ENCODE measurements at regions not wholly inside any gene's neighbourhood (a gene's known extent, or its start where the extent isn't known, plus 50 kb on each side); places are given as distances from the start of the nearest gene placed in this dataset.
"Not testable (repeated sequence)": the region's sequence is repeated elsewhere in the genome, so short reads cannot be mapped to it uniquely, and the experiment has no call there.

DNA sequence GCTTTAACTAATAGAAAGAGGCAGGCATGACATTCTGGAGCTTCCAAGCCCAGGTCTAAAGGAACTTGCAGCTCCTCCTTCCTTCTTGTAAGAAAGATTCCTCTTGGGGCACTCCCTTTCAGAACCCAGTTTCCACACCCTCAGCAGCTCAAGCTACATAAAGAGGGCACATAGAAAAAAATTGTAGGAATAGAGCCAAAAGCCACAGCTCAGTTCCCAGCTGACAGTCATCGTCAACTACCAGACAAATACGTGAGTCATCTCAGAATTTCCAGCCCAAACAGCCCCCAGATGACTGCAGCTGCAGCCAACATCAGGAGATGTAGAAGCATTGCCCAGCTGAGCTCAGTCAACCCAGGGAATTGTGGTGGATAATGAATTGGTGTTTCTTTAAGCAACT is 349.8 kb upstream of the ARID1B start:
- H3K4me1 Mint-ChIP-seq (ENCODE audit: low read depth, unreplicated experiment): no peaks in the 10 kb centered on the region
- no peak for DNase-seq
- peaks cover 3% of the 10 kb centered on the region for H3K27me3 Mint-ChIP-seq (ENCODE audit: unreplicated experiment)
- H3K4me3 Mint-ChIP-seq (ENCODE audit: unreplicated experiment): no peak overlapping the region
- peaks cover 9% of the 10 kb centered on the region for H3K36me3 Mint-ChIP-seq (ENCODE audit: unreplicated experiment)
- peaks cover 1% of the 10 kb centered on the region for H3K9me3 Mint-ChIP-seq (ENCODE audit: unreplicated experiment)
- TF ChIP-seq, protein P1, sequence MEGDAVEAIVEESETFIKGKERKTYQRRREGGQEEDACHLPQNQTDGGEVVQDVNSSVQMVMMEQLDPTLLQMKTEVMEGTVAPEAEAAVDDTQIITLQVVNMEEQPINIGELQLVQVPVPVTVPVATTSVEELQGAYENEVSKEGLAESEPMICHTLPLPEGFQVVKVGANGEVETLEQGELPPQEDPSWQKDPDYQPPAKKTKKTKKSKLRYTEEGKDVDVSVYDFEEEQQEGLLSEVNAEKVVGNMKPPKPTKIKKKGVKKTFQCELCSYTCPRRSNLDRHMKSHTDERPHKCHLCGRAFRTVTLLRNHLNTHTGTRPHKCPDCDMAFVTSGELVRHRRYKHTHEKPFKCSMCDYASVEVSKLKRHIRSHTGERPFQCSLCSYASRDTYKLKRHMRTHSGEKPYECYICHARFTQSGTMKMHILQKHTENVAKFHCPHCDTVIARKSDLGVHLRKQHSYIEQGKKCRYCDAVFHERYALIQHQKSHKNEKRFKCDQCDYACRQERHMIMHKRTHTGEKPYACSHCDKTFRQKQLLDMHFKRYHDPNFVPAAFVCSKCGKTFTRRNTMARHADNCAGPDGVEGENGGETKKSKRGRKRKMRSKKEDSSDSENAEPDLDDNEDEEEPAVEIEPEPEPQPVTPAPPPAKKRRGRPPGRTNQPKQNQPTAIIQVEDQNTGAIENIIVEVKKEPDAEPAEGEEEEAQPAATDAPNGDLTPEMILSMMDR (IDR thresholded peaks at IDR 0.05; ENCODE audit: partially characterized antibody, unreplicated experiment): no peak
- H3K27ac Mint-ChIP-seq (ENCODE audit: unreplicated experiment): no peak overlapping the region

DNA sequence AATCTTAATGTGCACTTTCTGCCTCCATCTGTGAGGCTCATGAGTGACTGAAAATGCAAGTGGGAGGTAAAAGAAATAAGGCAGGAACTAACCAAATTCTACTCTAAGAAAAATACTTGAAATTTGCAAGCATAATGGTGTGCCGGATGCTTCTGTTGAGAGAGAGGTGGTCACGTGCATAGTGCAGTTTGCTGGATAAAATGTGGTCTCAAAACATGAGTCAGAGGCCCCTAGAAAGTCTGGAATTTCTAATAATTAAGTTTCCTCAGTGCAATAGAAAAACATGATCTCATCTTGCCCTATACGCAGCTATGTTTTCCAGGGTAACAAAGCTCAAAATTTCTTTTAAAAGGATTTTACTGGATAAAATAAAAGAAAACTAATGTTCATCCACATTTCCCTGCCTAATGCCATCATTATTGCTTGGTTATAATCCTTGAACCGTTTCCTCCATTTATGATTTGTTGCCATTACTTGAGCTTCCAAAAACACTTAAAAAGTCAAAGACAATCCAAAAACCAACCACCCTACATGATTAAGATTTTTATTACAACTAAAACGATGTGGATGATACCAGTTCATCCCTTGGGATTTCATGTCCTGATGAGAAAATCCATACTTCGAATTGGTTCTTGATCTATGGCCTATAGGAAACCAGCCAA is 351.7 kb upstream of the ARID1B start:
- TF ChIP-seq, protein P1 (IDR thresholded peaks at IDR 0.05; ENCODE audit: partially characterized antibody, unreplicated experiment): no peak
- peaks cover 15% of the 10 kb centered on the region for H3K36me3 Mint-ChIP-seq (ENCODE audit: unreplicated experiment)
- no peak for DNase-seq
- no peak overlapping the region for H3K27ac Mint-ChIP-seq (ENCODE audit: unreplicated experiment)
- no peaks in the 10 kb centered on the region for H3K4me1 Mint-ChIP-seq (ENCODE audit: low read depth, unreplicated experiment)
- H3K4me3 Mint-ChIP-seq (ENCODE audit: unreplicated experiment): no peak overlapping the region
- H3K9me3 Mint-ChIP-seq (ENCODE audit: unreplicated experiment): peaks cover 1% of the 10 kb centered on the region
- H3K27me3 Mint-ChIP-seq (ENCODE audit: unreplicated experiment): peaks cover 3% of the 10 kb centered on the region

DNA sequence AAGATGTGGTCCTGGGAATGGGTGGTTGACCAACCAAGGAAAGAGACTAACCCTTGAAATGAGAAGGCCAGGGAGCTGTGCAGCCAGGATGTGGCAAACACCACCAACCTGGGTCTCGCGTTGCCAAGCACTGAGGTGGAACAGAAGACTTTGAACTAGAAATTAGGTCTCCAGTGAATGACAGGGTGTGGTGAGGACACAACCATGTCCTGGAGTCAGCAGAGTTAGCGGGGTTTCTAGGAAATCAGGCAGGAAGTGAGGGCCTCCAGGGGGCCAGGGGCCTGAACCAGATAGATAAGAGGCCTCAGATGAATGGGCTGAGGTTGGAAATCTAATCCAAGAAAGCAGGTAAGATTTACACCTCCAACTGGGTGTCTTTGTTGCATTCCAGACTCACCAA is 353.3 kb upstream of the ARID1B start:
- TF ChIP-seq, protein P1 (IDR thresholded peaks at IDR 0.05; ENCODE audit: partially characterized antibody, unreplicated experiment): no peak
- H3K27ac Mint-ChIP-seq (ENCODE audit: unreplicated experiment): no peak overlapping the region
- H3K4me1 Mint-ChIP-seq (ENCODE audit: low read depth, unreplicated experiment): no peaks in the 10 kb centered on the region
- DNase-seq: no peak
- H3K36me3 Mint-ChIP-seq (ENCODE audit: unreplicated experiment): peaks cover 15% of the 10 kb centered on the region
- H3K27me3 Mint-ChIP-seq (ENCODE audit: unreplicated experiment): peaks cover 3% of the 10 kb centered on the region
- peaks cover 1% of the 10 kb centered on the region for H3K9me3 Mint-ChIP-seq (ENCODE audit: unreplicated experiment)
- no peak overlapping the region for H3K4me3 Mint-ChIP-seq (ENCODE audit: unreplicated experiment)

DNA sequence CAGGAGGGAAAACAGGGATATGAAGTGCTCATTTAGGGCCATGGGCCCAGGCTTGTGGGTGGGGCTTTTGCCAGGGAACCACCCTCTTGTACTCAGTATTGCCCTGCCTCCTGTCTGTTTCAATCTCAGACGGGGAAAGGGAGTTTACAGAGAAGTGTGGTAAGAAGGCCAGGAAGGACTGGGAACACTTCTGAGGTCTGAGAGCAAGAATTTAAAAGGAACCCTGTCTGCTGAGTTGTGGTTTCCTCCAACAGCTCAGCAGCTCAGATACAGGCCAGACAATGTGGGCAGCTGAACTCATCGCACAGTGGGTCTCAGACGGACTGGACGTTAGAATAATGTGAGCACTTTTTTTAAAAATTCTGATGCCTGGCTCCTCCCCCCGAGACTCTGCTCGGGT is 354.1 kb upstream of the ARID1B start:
- peaks cover 15% of the 10 kb centered on the region for H3K36me3 Mint-ChIP-seq (ENCODE audit: unreplicated experiment)
- H3K4me3 Mint-ChIP-seq (ENCODE audit: unreplicated experiment): no peak overlapping the region
- peaks cover 1% of the 10 kb centered on the region for H3K9me3 Mint-ChIP-seq (ENCODE audit: unreplicated experiment)
- no peaks in the 10 kb centered on the region for H3K4me1 Mint-ChIP-seq (ENCODE audit: low read depth, unreplicated experiment)
- no peak for DNase-seq
- no peak overlapping the region for H3K27ac Mint-ChIP-seq (ENCODE audit: unreplicated experiment)
- peaks cover 1% of the 10 kb centered on the region for H3K27me3 Mint-ChIP-seq (ENCODE audit: unreplicated experiment)
- TF ChIP-seq, protein P1 (IDR thresholded peaks at IDR 0.05; ENCODE audit: partially characterized antibody, unreplicated experiment): no peak

DNA sequence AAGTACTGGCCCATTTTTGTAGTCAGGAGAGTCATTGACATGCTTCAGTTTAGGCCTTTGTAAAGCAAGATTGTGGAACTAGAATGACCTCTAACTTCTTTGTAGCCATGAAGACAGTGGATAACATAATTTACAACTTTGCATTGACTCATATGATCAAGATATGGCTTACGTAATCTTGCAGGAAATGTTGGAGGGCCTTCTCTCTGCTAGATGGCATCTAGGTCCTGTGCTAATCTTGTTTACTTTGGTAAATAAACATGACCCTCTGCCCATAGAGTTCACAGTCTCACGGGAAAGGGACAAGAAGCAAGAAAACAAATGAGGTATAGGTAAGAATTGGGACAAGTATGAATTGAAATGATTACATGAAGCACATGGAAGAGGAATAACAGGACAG is 355.2 kb upstream of the ARID1B start:
- Mint-ChIP-seq H3K9me3 (ENCODE audit: unreplicated experiment) (peaks cover 1% of the 10 kb centered on the region), H3K36me3 (ENCODE audit: unreplicated experiment) (peaks cover 15% of the 10 kb centered on the region), H3K4me1 (ENCODE audit: low read depth, unreplicated experiment) (no peaks in the 10 kb centered on the region), H3K27ac (ENCODE audit: unreplicated experiment) (no peak overlapping the region), H3K4me3 (ENCODE audit: unreplicated experiment) (no peak overlapping the region), H3K27me3 (ENCODE audit: unreplicated experiment) (peaks cover 1% of the 10 kb centered on the region)
- TF ChIP-seq, protein P1 (IDR thresholded peaks at IDR 0.05; ENCODE audit: partially characterized antibody, unreplicated experiment): no peak
- DNase-seq: no peak

DNA sequence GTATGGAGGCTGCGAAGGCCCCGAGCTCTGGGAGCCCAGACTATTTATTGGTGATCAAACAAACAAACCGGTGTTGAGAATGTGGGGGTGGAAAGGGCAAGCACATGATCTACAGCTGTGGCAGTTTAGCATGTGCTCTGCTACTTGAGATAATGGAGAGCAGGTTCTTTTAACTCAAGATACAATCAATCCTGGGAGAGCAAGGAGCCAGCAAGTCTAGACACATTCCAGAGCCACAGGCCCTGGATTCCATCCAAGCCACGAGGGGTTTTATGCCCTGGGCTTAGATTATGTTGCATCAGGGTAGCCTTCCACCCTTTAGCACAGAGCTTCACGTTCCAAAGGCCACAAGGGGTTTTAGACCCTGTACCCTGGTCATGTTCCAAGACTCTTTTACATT is 355.9 kb upstream of the ARID1B start:
- DNase-seq; H3K4me1 Mint-ChIP-seq (ENCODE audit: low read depth, unreplicated experiment); H3K9me3 Mint-ChIP-seq (ENCODE audit: unreplicated experiment): not testable (repeated sequence)

More for the DNA sequence above, 355.9 kb upstream of the ARID1B start:
- H3K27me3 Mint-ChIP-seq (ENCODE audit: unreplicated experiment); H3K27ac Mint-ChIP-seq (ENCODE audit: unreplicated experiment); H3K4me3 Mint-ChIP-seq (ENCODE audit: unreplicated experiment): not testable (repeated sequence)
- H3K36me3 Mint-ChIP-seq (ENCODE audit: unreplicated experiment): peaks cover 15% of the 10 kb centered on the region
